Keratinocyte (primary cell): ENCODE measurements at regions not wholly inside any gene's neighbourhood (a gene's known extent, or its start where the extent isn't known, plus 50 kb on each side); places are given as distances from the start of the nearest gene placed in this dataset.

Experiments
- DNase-seq: peaks from one replicate; pipeline ENCODE4 v3.0.0-alpha.2; 2011; ENCODE audit warnings: low read depth, missing footprints, low spot score
- FAIRE-seq: peaks from 2 replicates; lab custom pipeline; 2011; peaks lifted over from hg19 to GRCh38; lab: Jason Lieb, UNC
- H2AFZ ChIP-seq: 2 replicates; pipeline ENCODE4 v1.6.0; 2012; ENCODE audit warnings: low read length, control low read depth, inconsistent platforms; ENCODE audit not compliant: control insufficient read depth
- H3K27ac ChIP-seq: 2 replicates; pipeline ENCODE4 v1.5.1; 2011; ENCODE audit warnings: low read length; ENCODE audit not compliant: control insufficient read depth, insufficient read depth
- H3K27me3 ChIP-seq: 3 replicates; pipeline ENCODE4 v1.6.0; 2011; ENCODE audit warnings: low read length; ENCODE audit not compliant: control insufficient read depth, insufficient read depth; ENCODE audit errors: extremely low read depth
- H3K36me3 ChIP-seq, 2 experiments: 2 replicates in 1 of 2; 3 replicates in 1 of 2; pipeline ENCODE4 v1.5.1; 2011; ENCODE audit warnings: low read length in 2 of 2, mild to moderate bottlenecking in 1 of 2; ENCODE audit not compliant: control insufficient read depth in 2 of 2, insufficient read depth in 2 of 2; ENCODE audit errors: extremely low read depth in 1 of 2
- H3K4me1 ChIP-seq: 3 replicates; pipeline ENCODE4 v1.5.1; 2011; ENCODE audit warnings: low read length; ENCODE audit not compliant: control insufficient read depth, insufficient read depth; ENCODE audit errors: extremely low read depth
- H3K4me2 ChIP-seq: 3 replicates; pipeline ENCODE4 v1.6.0; 2011; ENCODE audit warnings: low read depth, low read length; ENCODE audit not compliant: control insufficient read depth, insufficient read depth; ENCODE audit errors: extremely low read depth
- H3K4me3 ChIP-seq, 3 experiments: fragments of 200-600 bp in 1 of 3; sonication (generic) in 1 of 3; 2 replicates in 2 of 3; 3 replicates in 1 of 3; pipeline ENCODE4 v1.5.1; 2011 to 2016; ENCODE audit warnings: low read length in 3 of 3, mild to moderate bottlenecking in 3 of 3, control low read depth in 2 of 3, inconsistent platforms in 1 of 3, low read depth in 1 of 3, mixed read lengths in 1 of 3, mixed run types in 1 of 3, moderate library complexity in 1 of 3; ENCODE audit not compliant: control insufficient read depth in 2 of 3, insufficient read depth in 2 of 3; ENCODE audit errors: extremely low read depth in 1 of 3
- H3K79me2 ChIP-seq: 2 replicates; pipeline ENCODE4 v1.6.0; 2012; ENCODE audit warnings: low read length; ENCODE audit not compliant: control insufficient read depth, insufficient read depth
- H3K9ac ChIP-seq: 3 replicates; pipeline ENCODE4 v1.6.0; 2011; ENCODE audit warnings: low read length; ENCODE audit not compliant: control insufficient read depth, insufficient read depth; ENCODE audit errors: extremely low read depth
- H3K9me1 ChIP-seq: 3 replicates; pipeline ENCODE4 v1.6.0; 2011; ENCODE audit warnings: low read length; ENCODE audit not compliant: control insufficient read depth, insufficient read depth; ENCODE audit errors: extremely low read depth
- H3K9me3 ChIP-seq: 2 replicates; pipeline ENCODE4 v1.5.1; 2012; ENCODE audit warnings: low read depth, low read length; ENCODE audit not compliant: control insufficient read depth
- H4K20me1 ChIP-seq: 3 replicates; pipeline ENCODE4 v1.6.0; 2011; ENCODE audit warnings: low read length; ENCODE audit not compliant: control insufficient read depth, insufficient read depth; ENCODE audit errors: extremely low read depth
- CTCF ChIP-seq, 3 experiments: IDR thresholded peaks in 1 of 3; conservative IDR thresholded peaks in 1 of 3; optimal IDR thresholded peaks in 1 of 3; 2 replicates in 2 of 3; 3 replicates in 1 of 3; pipeline versions ENCODE3 to v1.5.1; 2011; ENCODE audit warnings: low read length in 3 of 3, mild to moderate bottlenecking in 3 of 3, moderate library complexity in 2 of 3, control low read depth in 1 of 3, inconsistent platforms in 1 of 3; ENCODE audit not compliant: insufficient read depth in 2 of 3; ENCODE audit errors: extremely low read depth in 1 of 3
- EZH2 ChIP-seq: IDR thresholded peaks from one replicate; pipeline ENCODE4 v1.6.1; 2012; ENCODE audit warnings: inconsistent platforms, mild to moderate bottlenecking, low read length, moderate library complexity
- dilution Hi-C: fragments of 300-500 bp; cut with MboI; formaldehyde crosslinking; loops from one replicate; pipeline ENCODE4 v1.7.0; 2020; ENCODE audit warnings: low sequenced_read_pairs; ENCODE audit not compliant: extremely low pct_ligation_motif_present

GRCh38 chr12:65606008-65606766 is 218.1 kb upstream of the HMGA2 start:
- no peaks in the 10 kb centered on the region for H3K9me3 ChIP-seq
- peaks cover 0 to 3% of the 10 kb centered on the region in 2 experiments for H3K36me3 ChIP-seq
- no peak overlapping the region for H3K4me2 ChIP-seq
- dilution Hi-C loops, result no loop called here
- H3K79me2 ChIP-seq, result peaks cover 12% of the 10 kb centered on the region
- H3K9me1 ChIP-seq, result no peaks in the 10 kb centered on the region
- H3K4me1 ChIP-seq, result peaks cover 84% of the 10 kb centered on the region
- no peak overlapping the region for H3K9ac ChIP-seq
- H3K27ac ChIP-seq, result peak overlapping the region; percentile 92
- no peak overlapping the region for H3K4me3 ChIP-seq
- no peaks in the 10 kb centered on the region for H3K27me3 ChIP-seq
- no peaks in the 10 kb centered on the region for H4K20me1 ChIP-seq
- no peak for DNase-seq
- peak; percentile 20 for FAIRE-seq
- no peak overlapping the region for H2AFZ ChIP-seq
- TF ChIP-seq EZH2, result no peak
- no peak for TF ChIP-seq CTCF (optimal IDR thresholded peaks at IDR 0.05 in 1 of 3, IDR thresholded peaks at IDR 0.05 in 1 of 3, conservative IDR thresholded peaks at IDR 0.05 in 1 of 3; ENCODE audit: extremely low read depth in 1 of 3, insufficient read depth in 2 of 3, low read length in 3 of 3)

GRCh38 chr12:65607401-65607841 is 216.9 kb upstream of the HMGA2 start:
- no peak overlapping the region for H2AFZ ChIP-seq
- TF ChIP-seq EZH2 (no peak), CTCF (optimal IDR thresholded peaks at IDR 0.05 in 1 of 3, IDR thresholded peaks at IDR 0.05 in 1 of 3, conservative IDR thresholded peaks at IDR 0.05 in 1 of 3; ENCODE audit: extremely low read depth in 1 of 3, insufficient read depth in 2 of 3, low read length in 3 of 3) (no peak)
- no peaks in the 10 kb centered on the region for H3K27me3 ChIP-seq
- no peaks in the 10 kb centered on the region for H3K9me1 ChIP-seq
- H3K4me3 ChIP-seq, result peak overlapping the region in 1 of 3 experiments; percentile 7
- dilution Hi-C loops, result no loop called here
- DNase-seq, result no peak
- no peaks in the 10 kb centered on the region for H4K20me1 ChIP-seq
- peaks cover 0 to 3% of the 10 kb centered on the region in 2 experiments for H3K36me3 ChIP-seq
- peaks cover 87% of the 10 kb centered on the region for H3K4me1 ChIP-seq
- H3K9ac ChIP-seq, result no peak overlapping the region
- peaks cover 12% of the 10 kb centered on the region for H3K79me2 ChIP-seq
- H3K9me3 ChIP-seq, result no peaks in the 10 kb centered on the region
- peak overlapping the region; percentile 78 for H3K27ac ChIP-seq
- FAIRE-seq, result peak; percentile 53
- peak overlapping the region; percentile 60 for H3K4me2 ChIP-seq
